Activated naive CD4-positive, alpha-beta T cell (primary cell): ENCODE measurements at regions not wholly inside any gene's neighbourhood (a gene's known extent, or its start where the extent isn't known, plus 50 kb on each side); places are given as distances from the start of the nearest gene placed in this dataset.

Experiments
- DNase-seq, 4 experiments: peaks; one replicate each; lab custom pipeline; 2025; lab: John Stamatoyannopoulos, UW

DNA sequence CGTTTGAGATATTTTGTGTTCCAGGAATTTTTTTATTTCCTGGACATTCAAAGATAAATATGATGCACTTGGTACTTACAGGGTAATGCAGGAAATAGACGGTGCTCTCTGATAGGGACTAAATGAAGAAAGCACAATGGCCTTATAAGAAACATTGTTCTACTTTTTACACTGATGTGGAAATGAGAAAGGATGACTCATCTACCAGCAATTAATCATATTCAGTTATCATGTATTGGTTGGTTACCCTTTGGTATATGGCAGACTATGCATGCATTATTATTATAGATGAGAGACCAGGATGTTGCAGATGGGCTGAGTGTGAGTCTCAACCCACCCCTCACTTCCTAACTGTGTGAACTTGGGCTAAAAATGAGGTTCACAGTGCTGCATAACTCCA lies 222.2 kb downstream of the FLRT2 start:
- no peak for DNase-seq

- DNase-seq: no peak
Observed at GRCh38 chr14:85744573-85744972, 214.6 kb downstream of the FLRT2 start.

GRCh38 chr14:85732031-85732430 lies 202.1 kb downstream of the FLRT2 start:
- DNase-seq: no peak

DNA sequence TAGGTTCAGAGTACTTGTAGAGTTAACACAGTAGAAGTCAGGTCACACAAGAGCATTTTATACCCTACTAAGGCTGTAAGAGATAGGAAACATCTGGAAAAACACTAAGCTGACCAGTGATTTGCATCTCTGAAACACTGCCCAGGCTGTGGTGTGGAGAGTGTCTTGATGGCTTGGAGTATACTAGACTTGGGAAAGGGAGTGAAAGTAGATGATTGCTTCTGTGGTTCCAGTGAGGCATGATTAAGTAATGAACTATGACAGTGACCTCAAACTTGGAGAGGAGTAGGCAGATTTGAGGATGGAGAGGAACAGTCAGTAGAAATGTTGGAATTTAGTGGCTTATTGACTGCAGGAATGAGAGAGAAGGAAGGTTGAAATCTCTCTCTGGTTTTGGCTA lies 201.2 kb downstream of the FLRT2 start:
- DNase-seq: no peak

- no peak for DNase-seq
Observed at GRCh38 chr14:85728476-85729065, 198.6 kb downstream of the FLRT2 start.

GRCh38 chr14:85714069-85714468 lies 184.1 kb downstream of the FLRT2 start:
- DNase-seq: no peak

DNA sequence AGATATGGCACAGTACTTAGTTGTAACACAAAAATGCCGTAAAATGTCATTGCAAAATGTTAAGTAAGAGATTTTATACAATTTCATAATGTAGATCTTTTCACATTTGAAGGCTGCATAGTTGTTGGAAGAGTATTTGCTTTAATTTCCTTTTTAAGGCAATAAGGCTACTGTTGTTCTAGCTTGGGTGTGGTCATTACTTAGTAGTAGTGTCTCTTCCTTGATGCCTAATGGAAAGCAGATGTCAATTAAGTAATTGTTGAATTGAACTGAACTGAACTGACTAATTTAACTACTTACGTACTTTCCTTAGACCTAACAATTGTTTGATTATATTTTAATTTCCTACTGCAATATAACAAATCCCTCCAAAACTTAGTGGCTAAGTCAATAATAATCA lies 181.7 kb downstream of the FLRT2 start:
- DNase-seq: no peak
